Aorta (tissue), 5 donors: ENCODE measurements at regions not wholly inside any gene's neighbourhood (a gene's known extent, or its start where the extent isn't known, plus 50 kb on each side); places are given as distances from the start of the nearest gene placed in this dataset.

Experiments used
- ATAC-seq: fragments of 200-7000 bp; cut with Tn5 transposase; one replicate; pipeline ENCODE4 v1.9.1; 2022; ENCODE audit warnings: moderate library complexity; ENCODE audit not compliant: low FRiP score
- DNase-seq, 2 donors: peaks; one replicate each; pipeline ENCODE4 v3.0.0-alpha.2; 2020
- H3K27ac ChIP-seq, 2 donors: one replicate each; pipeline ENCODE4 v1.5.1; 2013; ENCODE audit warnings: low read length in 2 of 2, mild to moderate bottlenecking in 2 of 2, moderate library complexity in 2 of 2, control low read depth in 1 of 2, inconsistent platforms in 1 of 2, low read depth in 1 of 2
- H3K27me3 ChIP-seq, 2 donors: one replicate each; pipeline ENCODE4 v1.6.1; 2013; ENCODE audit warnings: control low read depth in 1 of 2, low read length in 1 of 2, mild to moderate bottlenecking in 1 of 2, moderate library complexity in 1 of 2; ENCODE audit not compliant: insufficient read depth in 2 of 2, control insufficient read depth in 1 of 2
- H3K36me3 ChIP-seq, 2 donors: one replicate each; pipeline ENCODE4 v1.6.1; 2013; ENCODE audit warnings: control low read depth in 1 of 2, low read length in 1 of 2, mild to moderate bottlenecking in 1 of 2; ENCODE audit not compliant: insufficient read depth in 2 of 2, control insufficient read depth in 1 of 2
- H3K4me1 ChIP-seq, 2 donors: one replicate each; pipeline ENCODE4 v1.6.1; 2013; ENCODE audit warnings: low read length in 2 of 2, control low read depth in 1 of 2, mild to moderate bottlenecking in 1 of 2, moderate library complexity in 1 of 2; ENCODE audit not compliant: insufficient read depth in 2 of 2, control insufficient read depth in 1 of 2
- H3K4me3 ChIP-seq, 2 donors: one replicate each; pipeline ENCODE4 v1.5.1; 2013; ENCODE audit warnings: low read length in 2 of 2, control low read depth in 1 of 2, mild to moderate bottlenecking in 1 of 2
- H3K9me3 ChIP-seq: one replicate; pipeline ENCODE4 v1.6.1; 2013; ENCODE audit warnings: mild to moderate bottlenecking, low read length; ENCODE audit not compliant: control insufficient read depth
- WGBS, 2 donors: extraction: QIAGEN DNeasy Blood & Tissue Kit; methylation state at CpG; one replicate each; pipeline ENCODE4 v1.1.7; 2013; 5-methylcytosine and 5-hydroxymethylcytosine counted together
- intact Hi-C, 2 donors: fragments of 100-400 bp; cut with DNase I; formaldehyde crosslinking; loops; one replicate each; pipeline versions ENCODE4 v1.14.2 to v1.15.0; 2022
- donor health status: healthy with polysubstance abuse.
- donor health status: Bipolar disorder and iron deficiency.
- donor health status: DM: no; HTN: no; CAD: no.
- donor health status: DM: no; HTN: no; CAD: no.
- donor health status: DM: yes; HTN: yes; CAD: no.

GRCh38 chr4:36854554-36854953, 390.0 kb upstream of the NWD2 start:
- H3K4me3 ChIP-seq: no peak overlapping the region
- WGBS, 2 donors: 58 to 59% methylated on average over 5 of the region's 5 CpGs
- no peak overlapping the region for H3K27ac ChIP-seq
- no peaks in the 10 kb centered on the region for H3K36me3 ChIP-seq
- no peak for ATAC-seq
- no peaks in the 10 kb centered on the region for H3K4me1 ChIP-seq
- no peaks in the 10 kb centered on the region for H3K27me3 ChIP-seq
- intact Hi-C loops: no loop called here
- H3K9me3 ChIP-seq: no peaks in the 10 kb centered on the region
- DNase-seq: no peak

DNA sequence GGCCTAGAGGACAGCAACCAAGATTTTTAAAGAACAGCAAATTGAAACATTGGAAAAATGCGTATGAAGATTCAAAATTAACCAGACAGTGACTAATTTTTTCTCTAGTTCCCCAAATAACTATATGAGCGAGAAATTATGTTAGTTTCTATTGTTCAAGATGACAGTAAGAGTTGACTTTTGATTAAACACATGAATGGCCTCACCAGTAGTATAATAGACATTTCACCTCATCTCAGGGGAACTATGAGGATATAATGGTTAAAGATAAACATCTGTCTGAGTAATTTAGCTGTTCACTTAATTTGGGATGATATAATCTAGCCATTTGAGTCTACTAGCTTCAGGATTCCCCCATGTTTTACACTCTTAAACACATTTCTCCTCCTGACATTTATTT, 380.9 kb upstream of the NWD2 start:
- H3K27ac ChIP-seq: no peak overlapping the region
- intact Hi-C loops: no loop called here
- no peaks in the 10 kb centered on the region for H3K27me3 ChIP-seq
- ATAC-seq: no peak
- H3K36me3 ChIP-seq: no peaks in the 10 kb centered on the region
- no peak for DNase-seq
- H3K4me3 ChIP-seq: no peak overlapping the region
- no peaks in the 10 kb centered on the region for H3K9me3 ChIP-seq
- 76 to 80% methylated on average over 2 of the region's 2 CpGs for WGBS, 2 donors
- H3K4me1 ChIP-seq: no peaks in the 10 kb centered on the region

- DNase-seq (no peak), ATAC-seq (no peak)
- no peaks in the 10 kb centered on the region for H3K27me3 ChIP-seq
- no peaks in the 10 kb centered on the region for H3K36me3 ChIP-seq
- no peak overlapping the region for H3K4me3 ChIP-seq
- no peak overlapping the region for H3K27ac ChIP-seq
- intact Hi-C loops: no loop called here
- H3K4me1 ChIP-seq: no peaks in the 10 kb centered on the region
- no peaks in the 10 kb centered on the region for H3K9me3 ChIP-seq
Measured at GRCh38 chr4:36870121-36870520, 374.4 kb upstream of the NWD2 start.

DNA sequence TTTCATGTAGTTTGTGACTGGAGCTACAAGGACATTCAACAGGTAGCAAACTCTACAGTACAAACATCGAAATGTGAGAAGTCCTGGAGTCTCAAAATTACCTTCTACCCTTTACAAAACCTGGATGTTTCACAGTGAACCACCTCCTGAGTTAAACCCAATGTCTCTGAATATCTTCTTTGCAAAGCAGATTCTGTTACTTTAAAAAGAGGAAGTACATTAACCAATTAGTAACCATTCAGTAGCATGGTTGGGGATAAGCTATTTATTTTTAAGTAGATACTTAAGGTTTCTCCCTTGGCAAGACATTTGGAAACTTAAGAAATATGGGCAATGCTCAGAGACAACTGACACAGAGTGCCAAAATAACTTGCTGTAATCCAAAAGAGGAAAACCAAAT, 371.9 kb upstream of the NWD2 start:
- Histone ChIP-seq H3K4me3 (no peak overlapping the region), H3K27ac (no peak overlapping the region), H3K9me3 (no peaks in the 10 kb centered on the region), H3K4me1 (no peaks in the 10 kb centered on the region), H3K27me3 (no peaks in the 10 kb centered on the region), H3K36me3 (no peaks in the 10 kb centered on the region)
- DNase-seq (no peak), ATAC-seq (no peak)
- intact Hi-C loops: no loop called here
- 58 to 72% methylated on average over 1 of the region's 1 CpG for WGBS, 2 donors

DNA sequence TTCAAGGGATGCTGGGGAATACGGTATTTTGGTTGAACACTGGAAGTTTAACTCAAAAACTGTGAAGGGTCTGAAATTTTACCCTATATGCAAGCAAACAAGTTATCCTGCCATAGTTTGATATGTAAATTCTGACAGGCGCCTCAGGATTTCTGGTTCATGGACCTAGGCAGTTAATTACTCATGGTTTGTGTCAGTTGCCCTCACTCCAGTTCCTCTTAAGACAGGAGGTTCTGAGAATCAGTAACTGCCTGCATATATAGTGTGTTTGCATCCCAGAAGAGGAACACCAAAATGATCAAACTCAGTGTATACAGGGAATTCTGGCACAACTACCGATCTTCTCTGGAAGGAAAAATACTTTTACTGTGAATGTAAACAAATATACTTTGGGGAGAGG, 360.4 kb upstream of the NWD2 start:
- Histone ChIP-seq H3K9me3 (no peaks in the 10 kb centered on the region), H3K4me3 (no peak overlapping the region), H3K4me1 (no peaks in the 10 kb centered on the region), H3K27me3 (no peaks in the 10 kb centered on the region), H3K36me3 (no peaks in the 10 kb centered on the region), H3K27ac (no peak overlapping the region)
- ATAC-seq (no peak), DNase-seq (no peak)
- intact Hi-C loops: no loop called here
- 46 to 58% methylated on average over 3 of the region's 3 CpGs for WGBS, 2 donors

- intact Hi-C loops: no loop called here
- H3K4me3 ChIP-seq: no peak overlapping the region
- H3K27me3 ChIP-seq: no peaks in the 10 kb centered on the region
- H3K4me1 ChIP-seq: no peaks in the 10 kb centered on the region
- DNase-seq (no peak), ATAC-seq (no peak)
- WGBS, 2 donors: 16 to 17% methylated on average over 2 of the region's 2 CpGs
- no peaks in the 10 kb centered on the region for H3K36me3 ChIP-seq
- H3K9me3 ChIP-seq: peaks cover 2% of the 10 kb centered on the region
- no peak overlapping the region for H3K27ac ChIP-seq
Measured at GRCh38 chr4:36891971-36892370, 352.6 kb upstream of the NWD2 start.

DNA sequence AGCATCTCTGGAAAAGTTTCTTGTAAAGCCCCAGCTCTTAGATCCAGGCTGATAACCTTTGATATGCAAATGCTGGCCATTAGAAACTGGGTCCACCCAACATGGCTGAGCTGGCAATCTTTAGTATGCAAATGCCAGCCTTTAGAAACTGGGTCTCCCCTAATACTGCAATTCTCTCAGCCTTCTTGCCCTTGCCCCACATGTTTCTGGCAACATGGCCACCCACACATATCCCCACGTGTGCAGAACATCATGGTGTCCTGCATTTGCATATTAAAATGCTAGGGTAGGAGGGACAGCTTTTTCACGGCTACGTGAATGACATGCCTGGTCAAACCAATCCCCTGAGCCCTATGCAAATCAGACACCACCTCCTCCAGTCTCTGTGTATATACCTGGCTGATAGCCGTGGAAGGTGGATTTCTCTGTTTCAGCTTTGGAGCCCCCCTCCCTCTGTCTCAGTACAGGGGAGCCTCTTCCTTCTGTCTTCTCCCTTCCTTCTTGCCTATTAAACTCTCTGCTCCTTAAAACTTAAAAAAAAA, 344.0 kb upstream of the NWD2 start:
- ATAC-seq (no peak), DNase-seq (no peak)
- no peak overlapping the region for H3K27ac ChIP-seq
- H3K4me3 ChIP-seq: no peak overlapping the region
- intact Hi-C loops: no loop called here
- no peaks in the 10 kb centered on the region for H3K4me1 ChIP-seq
- no peaks in the 10 kb centered on the region for H3K27me3 ChIP-seq
- H3K36me3 ChIP-seq: no peaks in the 10 kb centered on the region
- no peaks in the 10 kb centered on the region for H3K9me3 ChIP-seq
- WGBS, 2 donors: 76 to 86% methylated on average over 4 of the region's 4 CpGs

- ATAC-seq: no peak
- intact Hi-C loops: no loop called here
- Histone ChIP-seq H3K36me3 (no peaks in the 10 kb centered on the region), H3K9me3 (no peaks in the 10 kb centered on the region), H3K4me1 (no peaks in the 10 kb centered on the region), H3K4me3 (no peak overlapping the region), H3K27ac (no peak overlapping the region), H3K27me3 (no peaks in the 10 kb centered on the region)
- DNase-seq: no peak
- 91 to 93% methylated on average over 3 of the region's 3 CpGs for WGBS, 2 donors
Measured at GRCh38 chr4:36904823-36905222, 339.7 kb upstream of the NWD2 start.

DNA sequence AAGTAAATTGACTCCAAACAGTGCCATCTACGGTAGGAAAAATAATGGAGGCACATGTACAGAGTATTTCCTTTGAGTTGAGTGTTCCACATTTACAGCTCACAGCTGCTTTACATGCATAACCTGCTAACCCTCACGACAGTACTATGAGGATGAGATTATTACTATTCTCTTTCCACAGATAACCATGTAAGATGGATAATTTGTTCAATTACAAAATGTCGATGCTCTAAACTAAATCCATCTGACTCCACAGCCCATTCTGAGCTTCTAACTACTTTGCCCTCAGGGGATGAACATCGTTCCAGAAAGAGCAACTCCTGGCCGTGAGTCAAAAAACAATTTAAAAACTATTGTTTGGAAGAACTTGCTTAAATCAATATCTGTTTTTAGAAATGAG, 330.4 kb upstream of the NWD2 start:
- intact Hi-C loops: no loop called here
- Histone ChIP-seq H3K9me3 (no peaks in the 10 kb centered on the region), H3K27ac (no peak overlapping the region), H3K36me3 (no peaks in the 10 kb centered on the region), H3K27me3 (no peaks in the 10 kb centered on the region), H3K4me3 (no peak overlapping the region), H3K4me1 (no peaks in the 10 kb centered on the region)
- no peak for ATAC-seq
- no peak for DNase-seq
- 69 to 76% methylated on average over 5 of the region's 5 CpGs for WGBS, 2 donors
